Prostate gland (tissue), 2 donors: ENCODE measurements at regions not wholly inside any gene's neighbourhood (a gene's known extent, or its start where the extent isn't known, plus 50 kb on each side); places are given as distances from the start of the nearest gene placed in this dataset.

Experiments used
- DNase-seq: peaks from one replicate; pipeline ENCODE4 v3.0.0-alpha.2; 2019; ENCODE audit warnings: low spot score
- H3K27ac ChIP-seq, 2 donors: fragments of 200-600 bp; sonication (generic); 2 replicates each; pipeline ENCODE4 v1.5.1; 2017 to 2019
- H3K27me3 ChIP-seq: fragments of 200-600 bp; sonication (generic); replicated peaks from 2 replicates; pipeline ENCODE4 v1.5.1; 2019; ENCODE audit not compliant: insufficient read depth
- H3K36me3 ChIP-seq, 2 donors: fragments of 200-600 bp; sonication (generic); 1 replicate in 1 of 2; 2 replicates in 1 of 2; pipeline versions ENCODE4 v1.5.1 to v1.8.1; 2017 to 2019
- H3K4me1 ChIP-seq: fragments of 200-600 bp; sonication (generic); replicated peaks from 2 replicates; pipeline ENCODE4 v1.5.1; 2019
- H3K4me3 ChIP-seq, 2 donors: fragments of 200-600 bp; sonication (generic); 2 replicates each; pipeline ENCODE4 v1.5.1; 2017 to 2019
- H3K9me3 ChIP-seq: fragments of 200-600 bp; sonication (generic); 2 replicates; pipeline ENCODE4 v1.5.1; 2017
- CTCF ChIP-seq, 4 experiments: fragments of 200-600 bp in 2 of 4; fragments of 450-650 bp in 2 of 4; sonication (generic) in 2 of 4; IDR thresholded peaks; 1 replicate in 3 of 4; 2 replicates in 1 of 4; pipeline ENCODE4 v1.5.1; 2016 to 2019; ENCODE audit warnings: antibody characterized with exemption in 4 of 4, mild to moderate bottlenecking in 2 of 4, moderate library complexity in 2 of 4
- POLR2A ChIP-seq: fragments of 450-650 bp; IDR thresholded peaks from one replicate; pipeline ENCODE4 v1.6.1; 2016; ENCODE audit warnings: antibody characterized with exemption, mild to moderate bottlenecking
- POLR2AphosphoS5 ChIP-seq: sonication (generic); formaldehyde crosslinking; IDR thresholded peaks from one replicate; pipeline ENCODE4 v1.6.1; 2017; ENCODE audit warnings: antibody characterized with exemption
- WGBS: methylation state at CpG from one replicate; pipeline ENCODE4 v1.1.5; 2018; 5-methylcytosine and 5-hydroxymethylcytosine counted together
- intact Hi-C: fragments of 100-400 bp; cut with DNase I; formaldehyde crosslinking; loops from one replicate; pipeline ENCODE4 v1.14.2; 2022

- WGBS: 24% methylated on average over 4 of the region's 4 CpGs
- intact Hi-C loops: no loop called here
- no peaks in the 10 kb centered on the region for H3K4me1 ChIP-seq
- H3K36me3 ChIP-seq: no peaks in the 10 kb centered on the region
- no peaks in the 10 kb centered on the region for H3K9me3 ChIP-seq
- no peak for DNase-seq
- TF ChIP-seq POLR2AphosphoS5: no peak
- no peak for TF ChIP-seq POLR2A
- no peaks in the 10 kb centered on the region for H3K27me3 ChIP-seq
- no peak overlapping the region for H3K4me3 ChIP-seq
- no peak overlapping the region for H3K27ac ChIP-seq
These were observed 1310.7 kb upstream of the TENM3 start for GRCh38 chr4:180932370-180933001.

- no peak for TF ChIP-seq POLR2AphosphoS5
- Histone ChIP-seq H3K4me1 (no peaks in the 10 kb centered on the region), H3K36me3 (no peaks in the 10 kb centered on the region), H3K4me3 (no peak overlapping the region), H3K27ac (no peak overlapping the region), H3K9me3 (no peaks in the 10 kb centered on the region), H3K27me3 (no peaks in the 10 kb centered on the region)
- no peak for DNase-seq
- 29% methylated on average over 3 of the region's 3 CpGs for whole genome bisulfite sequencing
- intact Hi-C loops: no loop called here
These were observed 1306.1 kb upstream of the TENM3 start for GRCh38 chr4:180937083-180937482.

- TF ChIP-seq POLR2A: no peak
- TF ChIP-seq CTCF (IDR thresholded peaks at IDR 0.05): no peak
- TF ChIP-seq POLR2AphosphoS5: no peak
- H3K27ac ChIP-seq: no peak overlapping the region
- H3K4me3 ChIP-seq: no peak overlapping the region
- no peaks in the 10 kb centered on the region for H3K27me3 ChIP-seq
- no peaks in the 10 kb centered on the region for H3K36me3 ChIP-seq
- no peaks in the 10 kb centered on the region for H3K9me3 ChIP-seq
- DNase-seq: no peak
- no peaks in the 10 kb centered on the region for H3K4me1 ChIP-seq
- WGBS: 71% methylated on average over 1 of the region's 1 CpG
- intact Hi-C loops: no loop called here
These were observed 1302.5 kb upstream of the TENM3 start for GRCh38 chr4:180940680-180941079.

- intact Hi-C loops: no loop called here
- DNase-seq: no peak
- Histone ChIP-seq H3K4me3 (no peak overlapping the region), H3K9me3 (no peaks in the 10 kb centered on the region), H3K27me3 (no peaks in the 10 kb centered on the region), H3K4me1 (no peaks in the 10 kb centered on the region), H3K36me3 (no peaks in the 10 kb centered on the region), H3K27ac (no peak overlapping the region)
- TF ChIP-seq POLR2AphosphoS5: no peak
- 64% methylated on average over 5 of the region's 5 CpGs for whole genome bisulfite sequencing
These were observed 1300.8 kb upstream of the TENM3 start for GRCh38 chr4:180942367-180942916.

- no peak for DNase-seq
- H3K36me3 ChIP-seq: no peaks in the 10 kb centered on the region
- 96% methylated on average over 4 of the region's 4 CpGs for WGBS
- no peaks in the 10 kb centered on the region for H3K27me3 ChIP-seq
- intact Hi-C loops: no loop called here
- H3K4me1 ChIP-seq: no peaks in the 10 kb centered on the region
- H3K27ac ChIP-seq: no peak overlapping the region
- no peak overlapping the region for H3K4me3 ChIP-seq
- no peak for TF ChIP-seq POLR2A
- no peak for TF ChIP-seq CTCF (IDR thresholded peaks at IDR 0.05)
- no peak for TF ChIP-seq POLR2AphosphoS5
- H3K9me3 ChIP-seq: no peaks in the 10 kb centered on the region
These were observed 1297.0 kb upstream of the TENM3 start for GRCh38 chr4:180946188-180946587.

GRCh38 chr4:180947425-180947824 is 1295.8 kb upstream of the TENM3 start:
- DNase-seq: no peak
- Histone ChIP-seq H3K27me3 (no peaks in the 10 kb centered on the region), H3K4me1 (no peaks in the 10 kb centered on the region), H3K27ac (no peak overlapping the region), H3K36me3 (no peaks in the 10 kb centered on the region), H3K9me3 (no peaks in the 10 kb centered on the region), H3K4me3 (no peak overlapping the region)
- no peak for TF ChIP-seq POLR2A
- peak in 1 of 4 experiments; percentile 19 for TF ChIP-seq CTCF (IDR thresholded peaks at IDR 0.05)
- no peak for TF ChIP-seq POLR2AphosphoS5
- 15% methylated on average over 5 of the region's 5 CpGs for WGBS
- intact Hi-C loops: no loop called here
